ENCODE measurements at regions not wholly inside any gene's neighbourhood (a gene's known extent, or its start where the extent isn't known, plus 50 kb on each side); places are given as distances from the start of the nearest gene placed in this dataset.

DNA sequence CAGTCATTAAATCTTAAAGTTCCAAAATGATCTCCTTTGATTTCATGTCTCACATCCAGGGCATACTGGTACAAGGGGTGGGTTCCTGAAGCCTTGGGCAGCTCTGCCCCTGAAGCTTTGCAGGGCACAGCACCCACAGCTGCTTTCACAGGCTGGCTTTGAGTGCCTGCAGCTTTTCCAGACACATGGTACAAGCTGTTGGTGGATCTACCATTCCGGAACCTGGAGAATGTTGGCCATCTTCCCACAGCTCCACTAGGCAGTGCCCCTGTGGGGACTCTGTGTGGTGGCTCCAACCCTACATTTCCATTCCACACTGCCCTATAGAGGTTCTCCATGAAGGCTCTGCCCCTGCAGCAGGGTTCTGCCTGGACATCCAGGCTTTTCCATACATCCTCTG is 211.1 kb upstream of the THBS1 start:
- H3K9ac ChIP-seq (ENCODE audit: low read length) = no peak overlapping the region
- no peaks in the 10 kb centered on the region for H3K79me2 ChIP-seq (replicated peaks; ENCODE audit: insufficient read depth, low read length)
- H2AFZ ChIP-seq (ENCODE audit: low read depth, low read length) = no peak overlapping the region
- H3K9me2 ChIP-seq (ENCODE audit: insufficient read depth, low read length) = no peaks in the 10 kb centered on the region
- H3K9me3 ChIP-seq (ENCODE audit: low read length) = no peaks in the 10 kb centered on the region
- no peaks in the 10 kb centered on the region for H3K36me3 ChIP-seq (ENCODE audit: insufficient read depth, low read length)
- no peak overlapping the region for H3K4me2 ChIP-seq (ENCODE audit: low read length)
- H3K4me3 ChIP-seq (ENCODE audit: low read length) = no peak overlapping the region
- H3F3A ChIP-seq (ENCODE audit: insufficient read depth, low read length, poor library complexity, severe bottlenecking) = no peaks in the 10 kb centered on the region
- TF ChIP-seq POLR2AphosphoS5 (IDR thresholded peaks at IDR 0.05) (no peak), MXI1 (conservative IDR thresholded peaks at IDR 0.05; ENCODE audit: poor library complexity, severe bottlenecking) (no peak), SMC3 (conservative IDR thresholded peaks at IDR 0.05; ENCODE audit: poor library complexity) (no peak), RAD21 (conservative IDR thresholded peaks at IDR 0.05) (no peak), EP300 (conservative IDR thresholded peaks at IDR 0.05; ENCODE audit: poor library complexity, severe bottlenecking) (no peak), EZH2 (IDR thresholded peaks at IDR 0.05; ENCODE audit: borderline replicate concordance, insufficient read depth, low read length, poor library complexity, severe bottlenecking) (no peak), TAF1 (IDR thresholded peaks at IDR 0.05; ENCODE audit: low read depth) (no peak)
- TF ChIP-seq, protein P1, sequence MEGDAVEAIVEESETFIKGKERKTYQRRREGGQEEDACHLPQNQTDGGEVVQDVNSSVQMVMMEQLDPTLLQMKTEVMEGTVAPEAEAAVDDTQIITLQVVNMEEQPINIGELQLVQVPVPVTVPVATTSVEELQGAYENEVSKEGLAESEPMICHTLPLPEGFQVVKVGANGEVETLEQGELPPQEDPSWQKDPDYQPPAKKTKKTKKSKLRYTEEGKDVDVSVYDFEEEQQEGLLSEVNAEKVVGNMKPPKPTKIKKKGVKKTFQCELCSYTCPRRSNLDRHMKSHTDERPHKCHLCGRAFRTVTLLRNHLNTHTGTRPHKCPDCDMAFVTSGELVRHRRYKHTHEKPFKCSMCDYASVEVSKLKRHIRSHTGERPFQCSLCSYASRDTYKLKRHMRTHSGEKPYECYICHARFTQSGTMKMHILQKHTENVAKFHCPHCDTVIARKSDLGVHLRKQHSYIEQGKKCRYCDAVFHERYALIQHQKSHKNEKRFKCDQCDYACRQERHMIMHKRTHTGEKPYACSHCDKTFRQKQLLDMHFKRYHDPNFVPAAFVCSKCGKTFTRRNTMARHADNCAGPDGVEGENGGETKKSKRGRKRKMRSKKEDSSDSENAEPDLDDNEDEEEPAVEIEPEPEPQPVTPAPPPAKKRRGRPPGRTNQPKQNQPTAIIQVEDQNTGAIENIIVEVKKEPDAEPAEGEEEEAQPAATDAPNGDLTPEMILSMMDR (IDR thresholded peaks at IDR 0.05; ENCODE audit: poor library complexity, severe bottlenecking) = no peak
- TF ChIP-seq, protein P2, sequence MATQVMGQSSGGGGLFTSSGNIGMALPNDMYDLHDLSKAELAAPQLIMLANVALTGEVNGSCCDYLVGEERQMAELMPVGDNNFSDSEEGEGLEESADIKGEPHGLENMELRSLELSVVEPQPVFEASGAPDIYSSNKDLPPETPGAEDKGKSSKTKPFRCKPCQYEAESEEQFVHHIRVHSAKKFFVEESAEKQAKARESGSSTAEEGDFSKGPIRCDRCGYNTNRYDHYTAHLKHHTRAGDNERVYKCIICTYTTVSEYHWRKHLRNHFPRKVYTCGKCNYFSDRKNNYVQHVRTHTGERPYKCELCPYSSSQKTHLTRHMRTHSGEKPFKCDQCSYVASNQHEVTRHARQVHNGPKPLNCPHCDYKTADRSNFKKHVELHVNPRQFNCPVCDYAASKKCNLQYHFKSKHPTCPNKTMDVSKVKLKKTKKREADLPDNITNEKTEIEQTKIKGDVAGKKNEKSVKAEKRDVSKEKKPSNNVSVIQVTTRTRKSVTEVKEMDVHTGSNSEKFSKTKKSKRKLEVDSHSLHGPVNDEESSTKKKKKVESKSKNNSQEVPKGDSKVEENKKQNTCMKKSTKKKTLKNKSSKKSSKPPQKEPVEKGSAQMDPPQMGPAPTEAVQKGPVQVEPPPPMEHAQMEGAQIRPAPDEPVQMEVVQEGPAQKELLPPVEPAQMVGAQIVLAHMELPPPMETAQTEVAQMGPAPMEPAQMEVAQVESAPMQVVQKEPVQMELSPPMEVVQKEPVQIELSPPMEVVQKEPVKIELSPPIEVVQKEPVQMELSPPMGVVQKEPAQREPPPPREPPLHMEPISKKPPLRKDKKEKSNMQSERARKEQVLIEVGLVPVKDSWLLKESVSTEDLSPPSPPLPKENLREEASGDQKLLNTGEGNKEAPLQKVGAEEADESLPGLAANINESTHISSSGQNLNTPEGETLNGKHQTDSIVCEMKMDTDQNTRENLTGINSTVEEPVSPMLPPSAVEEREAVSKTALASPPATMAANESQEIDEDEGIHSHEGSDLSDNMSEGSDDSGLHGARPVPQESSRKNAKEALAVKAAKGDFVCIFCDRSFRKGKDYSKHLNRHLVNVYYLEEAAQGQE (IDR thresholded peaks at IDR 0.05; ENCODE audit: borderline replicate concordance) = no peak
- no peak overlapping the region for H3K27ac ChIP-seq (ENCODE audit: low read length)
- H4K20me1 ChIP-seq (ENCODE audit: insufficient read depth) = no peaks in the 10 kb centered on the region
- H3K27me3 ChIP-seq (ENCODE audit: insufficient read depth, low read depth, low read length) = no peaks in the 10 kb centered on the region

DNA sequence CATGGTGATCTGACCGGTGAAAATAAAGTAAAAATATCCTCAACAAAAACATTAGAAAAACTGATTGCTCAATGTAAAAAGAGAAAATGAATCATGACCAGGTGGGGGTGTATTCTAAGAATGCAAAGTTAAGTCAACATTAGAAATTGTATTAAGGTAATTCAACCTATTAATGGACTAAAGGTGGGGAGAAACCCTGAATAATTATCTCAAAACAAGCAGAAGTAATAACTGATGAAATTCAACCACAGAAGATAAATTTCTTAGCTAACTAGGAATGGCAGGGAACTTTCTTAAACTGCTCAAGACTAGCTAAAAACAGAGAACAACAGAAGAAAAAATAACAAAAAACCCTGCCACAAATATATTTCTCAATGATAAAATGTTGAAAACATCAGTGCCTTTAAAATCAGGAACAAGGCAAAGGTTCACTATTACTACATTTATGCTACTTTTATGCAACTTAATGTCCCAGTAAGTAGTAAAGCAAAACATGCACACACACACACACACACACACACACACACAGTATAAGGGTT is 204.4 kb upstream of the THBS1 start:
- H3K79me2 ChIP-seq (replicated peaks; ENCODE audit: insufficient read depth, low read length) = no peaks in the 10 kb centered on the region
- no peak overlapping the region for H2AFZ ChIP-seq (ENCODE audit: low read depth, low read length)
- no peak overlapping the region for H3K4me2 ChIP-seq (ENCODE audit: low read length)
- no peak overlapping the region for H3K9ac ChIP-seq (ENCODE audit: low read length)
- H3K4me3 ChIP-seq (ENCODE audit: low read length) = no peak overlapping the region
- H3K9me3 ChIP-seq (ENCODE audit: low read length) = no peaks in the 10 kb centered on the region
- no peaks in the 10 kb centered on the region for H3K9me2 ChIP-seq (ENCODE audit: insufficient read depth, low read length)
- H4K20me1 ChIP-seq (ENCODE audit: insufficient read depth) = no peaks in the 10 kb centered on the region
- no peaks in the 10 kb centered on the region for H3F3A ChIP-seq (ENCODE audit: insufficient read depth, low read length, poor library complexity, severe bottlenecking)
- no peaks in the 10 kb centered on the region for H3K27me3 ChIP-seq (ENCODE audit: insufficient read depth, low read depth, low read length)
- no peaks in the 10 kb centered on the region for H3K36me3 ChIP-seq (ENCODE audit: insufficient read depth, low read length)
- TF ChIP-seq RAD21 (conservative IDR thresholded peaks at IDR 0.05) = no peak
- TF ChIP-seq SMC3 (conservative IDR thresholded peaks at IDR 0.05; ENCODE audit: poor library complexity) = no peak
- TF ChIP-seq MXI1 (conservative IDR thresholded peaks at IDR 0.05; ENCODE audit: poor library complexity, severe bottlenecking) = no peak
- TF ChIP-seq EZH2 (IDR thresholded peaks at IDR 0.05; ENCODE audit: borderline replicate concordance, insufficient read depth, low read length, poor library complexity, severe bottlenecking) = no peak
- TF ChIP-seq, protein P1 (IDR thresholded peaks at IDR 0.05; ENCODE audit: poor library complexity, severe bottlenecking) = no peak
- TF ChIP-seq, protein P2 (IDR thresholded peaks at IDR 0.05; ENCODE audit: borderline replicate concordance) = no peak
- no peak for TF ChIP-seq POLR2AphosphoS5 (IDR thresholded peaks at IDR 0.05)
- TF ChIP-seq TAF1 (IDR thresholded peaks at IDR 0.05; ENCODE audit: low read depth) = no peak
- no peak for TF ChIP-seq EP300 (conservative IDR thresholded peaks at IDR 0.05; ENCODE audit: poor library complexity, severe bottlenecking)
- H3K27ac ChIP-seq (ENCODE audit: low read length) = no peak overlapping the region
